ENCODE measurements at regions not wholly inside any gene's neighbourhood (a gene's known extent, or its start where the extent isn't known, plus 50 kb on each side); places are given as distances from the start of the nearest gene placed in this dataset.

- TF ChIP-seq CTCF (IDR thresholded peaks at IDR 0.05), result no peak
- no peak for TF ChIP-seq POLR2A (IDR thresholded peaks at IDR 0.05)
Measured at GRCh38 chr2:16962505-16962904, 296.9 kb upstream of the CYRIA start.

Data from esophagus squamous epithelium (tissue), 4 donors.